Midbrain (tissue), 1 donor: ENCODE measurements at regions not wholly inside any gene's neighbourhood (a gene's known extent, or its start where the extent isn't known, plus 50 kb on each side); places are given as distances from the start of the nearest gene placed in this dataset.
"Not testable (repeated sequence)": the region's sequence is repeated elsewhere in the genome, so short reads cannot be mapped to it uniquely, and the experiment has no call there.

ENCODE experiments used
- DNase-seq: peaks from one replicate; lab custom pipeline; 2025; lab: John Stamatoyannopoulos, UW

DNA sequence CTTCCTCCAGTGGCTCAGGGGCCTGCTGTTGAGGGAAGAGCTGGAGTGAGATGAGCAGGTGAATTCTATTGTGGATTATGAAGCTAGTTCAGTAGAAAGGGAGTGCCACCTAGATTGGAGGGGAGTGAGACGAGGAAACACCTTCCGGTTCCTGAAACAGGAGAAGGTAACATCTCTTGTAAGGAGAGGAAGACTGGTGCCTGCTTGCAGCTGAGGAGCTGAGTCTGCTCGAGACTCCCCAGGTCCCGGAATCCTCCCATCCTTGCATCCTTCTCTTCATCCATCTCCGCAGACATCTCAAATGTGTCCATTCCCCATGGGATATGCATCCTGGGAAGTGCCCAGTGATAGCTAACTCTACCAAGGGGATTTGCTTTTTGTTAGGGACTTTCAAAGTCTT lies 242.9 kb upstream of the ZFP64 start:
- no peak for DNase-seq

DNA sequence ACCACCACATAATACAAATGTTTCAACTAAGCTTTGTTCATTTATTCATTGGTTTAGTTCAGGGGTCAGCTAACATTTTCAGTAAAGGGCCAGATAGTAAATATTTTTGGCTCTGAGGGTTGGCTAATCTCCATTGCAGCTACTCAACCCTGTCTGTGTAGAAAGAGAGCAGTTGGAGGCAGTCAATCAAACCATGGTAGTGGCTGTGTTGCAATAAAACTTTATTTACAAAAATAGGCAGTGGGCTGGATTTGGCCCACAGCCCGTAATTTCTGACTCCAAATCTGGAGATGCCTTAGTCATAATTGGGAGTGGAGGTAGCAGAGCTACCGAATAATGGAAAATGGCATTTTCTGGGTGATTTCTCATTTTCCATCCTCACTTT lies 242.5 kb upstream of the ZFP64 start:
- no peak for DNase-seq

DNA sequence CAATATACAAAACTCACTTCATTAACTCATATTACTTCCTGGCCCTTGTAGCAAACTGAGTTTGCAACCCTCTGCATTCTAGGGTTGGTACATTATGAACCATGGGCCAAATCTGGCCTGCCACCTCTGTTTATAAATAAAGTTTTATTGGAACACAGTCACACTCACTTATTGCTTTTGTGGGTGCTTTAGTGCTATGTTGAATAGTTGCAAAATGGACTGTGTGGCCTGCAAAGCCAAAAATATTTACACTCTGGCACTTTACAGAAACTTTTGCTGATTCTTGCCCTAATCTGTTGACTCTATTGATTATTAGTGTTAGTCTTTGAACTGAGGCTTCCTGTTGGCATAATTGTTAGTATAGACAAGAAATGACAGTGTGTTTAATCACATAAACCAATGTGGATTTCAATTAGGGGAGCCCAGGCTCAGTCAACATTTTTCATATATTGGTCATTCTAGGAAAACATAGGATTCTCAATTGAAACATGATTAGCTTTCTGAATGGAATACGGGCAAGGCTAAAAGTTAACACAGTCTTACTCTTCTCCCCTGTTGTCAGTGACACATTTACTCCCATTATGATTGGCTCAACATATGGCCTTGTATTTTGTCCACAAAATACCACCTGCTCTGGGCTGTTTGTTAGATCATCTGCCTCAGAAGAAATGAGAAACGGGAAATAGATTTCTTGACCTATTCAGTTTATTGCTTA lies 241.9 kb upstream of the ZFP64 start:
- DNase-seq: no peak

DNA sequence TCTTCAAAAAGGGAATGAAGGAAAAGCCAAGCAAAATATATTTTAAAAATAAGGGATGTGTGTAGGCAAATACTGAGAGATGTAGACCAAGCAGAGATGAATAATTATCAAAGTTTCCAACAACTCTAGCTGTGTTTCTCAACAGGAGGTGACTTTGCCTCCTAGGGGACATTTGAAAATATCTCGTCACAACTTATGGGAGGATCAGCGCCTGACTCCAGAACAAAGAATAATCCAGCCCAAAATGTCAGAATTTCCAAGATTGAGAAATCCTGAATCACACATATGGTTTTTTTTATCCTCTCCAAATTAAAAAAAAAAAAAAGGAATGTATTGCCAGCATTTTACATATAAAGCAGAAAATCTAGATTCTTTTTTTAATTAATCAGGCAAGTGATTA lies 241.2 kb upstream of the ZFP64 start:
- DNase-seq: no peak

DNA sequence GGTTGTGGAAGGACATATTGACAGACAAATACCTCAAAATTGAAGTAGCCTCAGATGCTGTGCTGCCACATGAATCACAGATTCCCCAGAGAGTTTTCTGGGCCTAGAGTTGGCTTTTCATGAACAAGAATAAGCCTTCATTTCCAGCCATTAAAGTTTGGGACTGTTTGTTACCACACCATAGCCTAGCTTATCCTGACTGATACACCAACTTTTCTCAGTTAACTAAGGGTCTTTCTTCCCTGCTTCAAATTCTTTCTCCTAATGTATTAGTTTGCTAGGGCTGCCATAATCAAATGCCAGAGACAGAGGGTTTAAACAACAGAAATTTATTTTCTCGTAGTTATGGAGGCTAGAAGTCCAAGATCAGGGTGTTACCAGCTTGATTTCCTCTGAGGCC lies 237.4 kb upstream of the ZFP64 start:
- DNase-seq: no peak

DNA sequence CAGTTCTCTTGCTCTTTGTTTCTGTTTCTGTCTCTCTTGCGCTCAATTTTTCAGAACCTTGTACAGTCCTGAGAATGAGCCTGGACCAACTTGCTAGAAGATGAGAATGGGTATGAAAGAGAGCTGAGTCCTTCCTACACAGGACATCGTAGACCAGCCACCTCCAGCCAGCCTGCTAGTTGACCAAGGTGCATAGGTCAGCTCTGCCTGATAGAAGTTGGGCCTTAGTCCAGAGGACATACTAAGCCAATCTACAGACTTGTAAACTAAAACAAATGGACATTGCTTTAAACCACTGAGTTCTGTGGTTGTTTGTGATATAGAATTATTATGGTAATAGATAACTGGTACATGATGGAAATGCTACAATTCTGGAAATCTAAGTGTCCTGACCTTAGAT lies 236.4 kb upstream of the ZFP64 start:
- no peak for DNase-seq

DNA sequence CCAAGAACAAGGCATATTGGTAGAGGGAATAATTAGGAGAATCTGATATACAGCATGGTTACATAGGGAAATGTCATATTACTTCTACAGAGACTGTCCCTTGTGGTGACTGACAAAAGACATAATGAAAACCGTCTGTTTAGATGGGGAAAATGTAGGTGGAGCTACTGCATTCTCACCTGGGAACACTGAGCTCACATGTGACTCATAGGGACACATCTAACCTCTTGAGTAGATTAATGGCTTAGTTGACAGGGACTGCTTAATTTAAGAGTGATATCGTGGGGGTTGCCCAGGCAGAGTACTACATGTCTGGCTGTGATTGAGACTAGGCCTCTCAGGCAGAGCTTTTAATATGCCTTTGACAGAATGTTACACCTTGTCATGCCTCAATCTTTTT lies 235.3 kb upstream of the ZFP64 start:
- DNase-seq: no peak

DNA sequence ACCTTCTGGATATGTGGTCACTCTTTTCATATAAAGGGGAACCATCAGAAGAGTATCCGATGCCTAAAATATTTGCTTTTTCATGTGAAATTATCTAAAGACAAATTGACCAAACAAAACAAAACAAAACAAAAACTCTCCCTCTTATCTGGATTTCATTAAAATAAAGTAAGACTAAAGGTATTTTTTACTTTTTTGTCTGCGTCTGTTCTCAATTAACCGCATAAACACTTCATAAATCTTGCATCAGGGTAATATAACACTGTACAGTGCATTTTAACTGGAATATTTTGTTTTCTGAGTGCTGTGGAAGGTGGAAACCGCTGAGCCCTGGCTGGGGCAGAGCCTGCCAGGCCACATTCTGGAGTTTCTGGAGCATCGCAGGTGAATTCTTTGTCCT lies 234.1 kb upstream of the ZFP64 start:
- no peak for DNase-seq

DNA sequence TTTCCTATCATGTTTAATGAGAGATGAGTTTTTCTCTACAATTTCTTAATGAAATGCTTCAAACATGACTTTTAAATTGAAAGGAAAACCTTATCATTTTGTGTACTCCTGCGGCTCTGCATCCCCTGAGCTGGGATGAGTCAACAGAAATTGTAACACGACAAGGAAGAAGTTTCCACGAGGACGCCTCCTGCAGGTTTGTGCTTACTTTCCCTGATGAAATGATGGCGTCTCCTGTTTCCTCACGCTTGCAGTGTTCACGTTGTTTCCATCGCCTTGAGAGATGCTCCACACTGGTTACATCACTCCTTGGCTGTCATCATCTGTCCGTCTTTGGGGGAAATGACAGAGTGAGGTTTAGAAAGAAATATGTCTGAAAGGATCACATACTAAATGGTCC lies 233.7 kb upstream of the ZFP64 start:
- DNase-seq: no peak

DNA sequence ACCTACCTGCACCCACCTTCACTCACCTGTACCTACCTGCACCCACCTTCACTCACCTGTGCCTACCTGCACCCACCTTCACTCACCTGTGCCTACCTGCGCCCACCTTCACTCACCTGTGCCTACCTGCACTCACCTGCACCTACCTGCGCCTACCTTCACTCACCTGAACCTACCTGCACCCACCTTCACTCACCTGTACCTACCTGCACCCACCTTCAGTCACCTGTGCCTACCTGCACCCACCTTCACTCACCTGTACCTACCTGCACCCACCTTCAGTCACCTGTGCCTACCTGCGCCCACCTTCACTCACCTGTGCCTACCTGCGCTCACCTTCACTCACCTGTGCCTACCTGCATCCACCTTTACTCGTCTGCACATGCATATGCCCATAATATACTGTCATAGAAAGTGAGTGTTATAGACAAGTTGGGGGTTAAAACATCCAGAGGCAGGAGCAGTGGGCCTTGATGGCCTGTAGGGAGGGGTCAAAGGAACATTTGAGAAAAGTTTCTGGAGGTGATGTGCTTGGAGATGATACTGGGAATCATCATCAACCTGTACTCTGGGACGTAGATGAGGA lies 232.9 kb upstream of the ZFP64 start:
- DNase-seq: not testable (repeated sequence)

DNA sequence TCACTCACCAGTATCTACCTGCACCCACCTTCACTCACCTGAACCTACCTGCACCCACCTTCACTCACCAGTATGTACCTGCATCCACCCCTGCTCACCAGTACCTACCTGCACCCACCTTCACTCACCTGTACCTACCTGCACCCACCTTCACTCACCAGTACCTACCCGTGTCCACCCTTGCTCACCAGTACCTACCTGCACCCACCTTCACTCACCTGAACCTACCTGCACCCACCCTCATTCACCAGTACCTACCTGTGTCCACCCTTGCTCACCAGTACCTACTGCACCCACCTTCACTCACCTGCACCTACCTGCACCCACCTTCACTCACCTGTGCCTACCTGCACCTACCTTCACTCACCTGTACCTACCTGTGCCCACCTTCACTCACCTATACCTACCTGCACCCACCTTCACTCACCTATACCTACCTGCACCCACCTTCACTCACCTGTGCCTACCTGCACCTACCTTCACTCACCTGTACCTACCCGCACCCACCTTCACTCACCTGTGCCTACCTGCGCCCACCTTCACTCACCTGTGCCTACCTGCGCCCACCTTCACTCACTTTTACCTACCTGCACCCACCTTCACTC lies 232.1 kb upstream of the ZFP64 start:
- DNase-seq: not testable (repeated sequence)

DNA sequence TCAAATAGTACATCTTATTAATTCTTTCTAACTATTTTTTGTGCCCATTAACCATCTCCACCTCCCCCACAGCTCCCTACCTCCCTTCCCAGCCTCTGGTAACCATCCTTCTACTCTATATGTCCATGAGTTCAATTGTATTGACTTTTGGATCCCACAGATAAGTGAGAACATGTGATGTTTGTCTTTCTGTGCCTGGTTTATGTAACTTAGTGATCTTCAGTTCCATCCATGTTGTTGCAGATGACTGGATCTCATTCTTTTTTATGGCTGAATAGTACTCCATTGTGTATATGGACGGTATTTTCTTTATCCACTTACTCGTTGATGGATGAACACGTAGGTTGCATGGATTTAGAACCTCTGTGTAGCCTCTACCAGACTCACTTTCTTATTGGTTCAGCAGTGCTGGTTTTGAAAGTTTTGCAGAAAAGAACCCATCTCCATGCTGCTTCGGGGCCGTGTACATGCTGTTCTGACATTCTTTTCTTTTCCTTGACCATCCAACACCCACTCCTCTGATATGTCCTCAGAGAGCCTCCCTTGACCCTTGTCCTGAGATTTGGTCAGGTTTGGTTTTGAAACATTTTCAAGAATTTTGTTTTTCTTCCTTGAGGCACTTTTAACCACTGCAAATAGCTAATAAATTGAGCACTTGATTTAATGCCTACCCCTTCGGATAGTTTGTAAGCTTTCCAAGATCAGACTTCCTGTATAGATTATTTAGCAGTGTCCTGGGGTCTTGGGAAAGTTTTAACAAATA lies 231.2 kb upstream of the ZFP64 start:
- DNase-seq: no peak

DNA sequence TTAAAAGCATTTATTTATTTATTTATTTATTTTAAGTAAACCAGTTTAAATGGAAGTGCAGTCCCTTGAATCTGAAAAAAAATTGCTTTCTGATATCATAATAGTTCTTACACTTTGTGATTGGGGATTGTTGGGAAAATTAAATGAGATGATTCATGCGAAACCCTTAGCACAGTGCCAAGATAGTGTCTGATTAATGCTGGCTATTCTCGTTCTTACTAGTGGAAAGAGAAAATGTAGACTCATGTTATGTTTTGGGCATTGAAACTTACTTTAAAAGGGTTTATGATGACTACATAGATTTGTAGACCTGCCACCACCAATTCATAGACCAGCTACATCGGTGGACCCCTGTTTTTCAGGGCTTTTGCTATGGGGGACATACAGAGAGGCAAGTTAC lies 229.2 kb upstream of the ZFP64 start:
- DNase-seq: no peak

DNA sequence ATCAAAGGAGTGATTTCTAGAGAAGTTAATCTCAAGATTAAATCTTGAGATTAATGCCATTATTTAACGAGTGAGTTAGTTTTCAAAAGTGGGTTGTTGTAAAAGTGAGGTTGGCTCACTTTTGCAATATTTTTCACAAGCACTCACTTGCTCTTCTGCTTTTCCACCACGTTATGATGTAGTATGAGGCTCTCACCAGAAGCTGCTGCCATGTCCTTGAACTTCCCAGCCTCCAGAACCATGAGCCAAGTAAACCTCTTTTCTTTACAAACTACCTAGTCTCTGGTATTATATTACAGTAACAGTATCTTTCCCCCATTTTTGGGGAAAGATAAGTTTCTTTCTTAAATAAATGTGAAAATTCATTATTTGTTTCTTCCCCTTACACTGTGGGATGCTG lies 227.6 kb upstream of the ZFP64 start:
- DNase-seq: no peak

DNA sequence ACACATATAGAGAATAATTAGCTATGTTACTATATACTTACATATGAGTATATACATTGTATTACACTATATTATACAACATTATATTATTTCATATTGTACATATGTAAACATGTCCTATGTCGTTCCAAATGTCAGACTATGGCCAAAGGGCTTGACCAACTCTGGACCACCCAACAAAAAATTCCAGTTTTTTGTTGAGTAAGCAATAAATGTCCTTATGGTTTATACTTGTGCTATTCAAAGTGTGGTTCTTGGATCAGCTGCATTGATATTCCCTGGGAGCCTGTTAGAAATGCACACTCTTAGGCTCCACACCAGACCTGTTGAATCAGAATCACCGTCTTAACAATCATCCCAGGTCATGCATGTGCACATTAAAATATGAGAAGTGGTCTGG lies 225.4 kb upstream of the ZFP64 start:
- DNase-seq: no peak

DNA sequence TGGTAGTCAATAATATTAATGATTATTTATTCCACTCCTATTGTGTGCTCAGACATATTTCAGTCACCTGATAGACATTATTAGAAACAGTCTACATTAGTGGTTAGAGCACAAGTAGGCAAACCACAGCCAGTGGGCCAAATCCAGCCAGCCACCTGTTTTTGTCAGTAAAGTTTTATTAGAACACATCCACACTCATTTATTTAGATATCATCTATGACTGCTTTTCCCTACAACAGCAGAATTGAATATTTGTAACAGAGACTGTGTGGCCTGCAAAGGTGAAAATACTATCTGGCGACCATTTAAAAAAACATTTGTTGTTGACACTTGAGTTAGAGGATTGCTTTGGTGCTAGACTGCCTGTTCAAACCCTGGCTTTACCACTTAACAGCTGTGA lies 220.0 kb upstream of the ZFP64 start:
- DNase-seq: no peak

DNA sequence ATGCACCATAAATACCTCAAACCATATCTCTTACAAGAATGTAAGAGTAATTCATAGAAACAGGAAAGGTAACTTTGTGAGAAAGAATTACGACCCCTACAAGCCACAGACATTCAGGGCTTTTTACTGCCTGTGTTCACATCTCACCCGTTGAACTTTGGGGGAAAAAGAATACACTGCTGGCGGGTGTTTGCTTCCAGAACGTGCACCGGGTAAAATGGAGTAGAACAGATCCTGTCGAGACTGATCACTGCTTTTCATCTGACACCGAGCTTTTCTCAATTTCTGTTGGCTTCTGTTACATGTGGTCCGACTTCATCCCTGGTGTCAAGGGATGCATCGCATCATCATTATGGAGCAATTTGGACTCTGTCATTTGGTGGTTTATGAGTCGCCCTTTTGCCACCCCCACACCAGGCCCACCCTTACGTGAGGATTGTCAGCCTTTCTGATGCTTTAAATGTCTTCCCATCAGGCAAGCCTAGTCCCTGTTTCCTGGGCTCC lies 219.2 kb upstream of the ZFP64 start:
- no peak for DNase-seq

DNA sequence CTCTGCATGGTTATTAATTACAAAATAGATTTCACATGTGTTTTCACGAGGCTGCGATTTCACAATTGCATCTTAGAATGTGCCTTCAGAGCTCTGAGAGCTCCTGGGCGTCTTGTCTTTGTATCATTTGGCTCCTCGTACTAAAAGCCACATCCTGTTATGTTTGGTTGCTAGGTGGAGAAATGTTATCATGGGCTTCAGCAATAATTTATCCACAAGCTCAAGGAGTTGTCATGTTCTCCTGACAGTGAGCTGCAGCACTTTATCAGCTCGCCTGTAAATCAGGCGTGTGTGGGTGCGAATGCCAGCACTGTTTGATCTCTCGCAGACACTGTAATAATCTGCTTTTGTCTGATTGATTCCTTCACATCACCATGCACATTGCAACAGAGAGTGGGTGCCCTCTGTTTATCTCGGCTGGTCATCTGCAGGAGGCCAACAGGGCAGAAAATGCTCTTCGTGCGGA lies 218.6 kb upstream of the ZFP64 start:
- no peak for DNase-seq

DNA sequence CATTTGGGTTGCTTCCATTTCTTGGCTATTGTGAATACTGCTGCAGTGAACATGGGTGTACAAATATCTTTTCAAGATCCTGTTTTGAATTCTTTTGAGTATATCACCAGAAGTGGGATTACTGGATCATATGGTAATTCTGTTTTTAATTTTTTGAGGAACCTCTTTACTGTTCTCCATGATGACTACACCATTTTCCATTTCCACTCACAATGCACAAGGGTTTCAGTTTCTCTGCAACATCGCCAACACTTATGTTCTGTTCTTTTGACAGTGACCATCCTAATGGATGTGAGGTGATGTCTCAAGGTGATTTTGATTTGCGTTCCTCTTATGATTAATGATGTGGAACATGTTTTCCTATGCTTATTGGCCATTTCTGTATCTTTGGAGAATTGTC lies 214.4 kb upstream of the ZFP64 start:
- DNase-seq: no peak

DNA sequence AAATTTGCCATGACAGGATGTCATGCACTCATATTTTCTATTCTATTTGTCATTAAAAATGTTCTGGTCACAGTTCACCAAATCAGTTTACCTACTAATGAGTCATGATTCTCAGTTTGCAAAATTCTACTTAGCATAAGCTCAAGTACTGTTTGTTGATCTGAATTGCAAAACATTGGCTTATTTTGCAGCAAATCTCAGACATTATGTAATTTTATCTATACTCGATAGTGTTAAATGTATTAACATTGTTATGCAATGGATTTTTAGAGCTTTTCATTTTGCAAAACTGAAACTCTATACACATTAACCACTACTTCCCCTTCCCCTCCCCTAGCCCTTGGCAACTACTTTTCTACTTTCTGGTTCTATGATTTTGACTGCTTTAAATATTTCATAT lies 213.8 kb upstream of the ZFP64 start:
- DNase-seq: no peak

DNA sequence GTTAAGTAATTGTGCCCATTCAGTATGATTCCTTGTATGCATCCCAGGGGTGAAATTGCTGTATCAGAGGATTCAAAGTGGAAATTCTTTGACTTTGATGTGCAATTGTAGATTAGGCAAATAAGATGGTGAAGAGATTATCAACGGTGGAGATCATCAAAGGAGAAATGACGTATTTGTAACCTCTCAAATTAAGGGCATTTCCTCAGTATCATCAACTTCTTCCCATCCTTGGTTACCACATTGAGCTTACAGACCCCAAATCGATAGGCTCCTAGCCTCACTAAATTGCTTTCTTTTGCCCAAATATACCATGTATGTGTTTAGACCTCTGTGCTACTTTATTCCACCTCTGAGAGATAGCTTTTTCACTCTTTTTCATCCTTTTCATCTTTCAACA lies 213.1 kb upstream of the ZFP64 start:
- DNase-seq: no peak

DNA sequence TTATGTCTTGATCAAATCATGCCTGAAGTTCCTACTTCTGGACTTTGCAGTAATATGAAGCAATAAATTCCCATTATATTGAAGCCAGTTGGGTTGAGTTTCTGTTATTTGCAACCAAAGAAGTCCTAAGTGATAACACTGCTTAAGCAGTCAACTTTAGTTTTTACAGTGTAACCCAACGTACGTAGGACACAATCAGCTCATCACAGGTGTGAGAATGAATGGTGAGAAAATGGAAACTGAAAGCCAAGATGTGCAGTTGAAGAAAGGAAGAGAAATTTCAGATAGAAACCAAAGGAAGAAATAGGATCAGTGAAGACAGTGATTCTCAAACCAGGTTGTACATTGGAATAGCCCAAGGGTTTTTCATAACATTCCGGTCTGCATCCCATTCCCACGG lies 211.4 kb upstream of the ZFP64 start:
- DNase-seq: no peak

DNA sequence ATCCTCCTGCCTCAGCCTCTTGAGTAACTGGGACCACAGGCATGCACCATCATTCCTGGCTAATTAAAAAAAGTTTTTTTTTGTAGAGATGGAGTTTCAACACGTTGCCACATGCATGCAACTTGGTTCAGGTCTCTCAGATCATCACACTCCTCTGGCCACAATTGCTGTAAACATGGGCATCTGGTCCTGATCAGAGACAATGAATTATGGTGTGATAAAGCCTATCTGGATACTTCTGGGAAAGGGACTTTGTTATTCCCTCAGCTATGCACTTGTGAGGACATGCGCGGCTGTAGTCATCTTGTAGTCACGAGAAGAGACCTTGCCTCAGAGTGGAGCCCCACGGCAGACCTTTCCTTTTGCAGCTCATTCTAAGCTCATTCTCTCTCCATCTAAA lies 210.9 kb upstream of the ZFP64 start:
- DNase-seq: no peak
